ENCODE measurements at regions not wholly inside any gene's neighbourhood (a gene's known extent, or its start where the extent isn't known, plus 50 kb on each side); places are given as distances from the start of the nearest gene placed in this dataset.

- no peaks in the 10 kb centered on the region for H3K27me3 ChIP-seq
- no peak for TF ChIP-seq POLR2A (IDR thresholded peaks at IDR 0.05)
- TF ChIP-seq, protein P1, sequence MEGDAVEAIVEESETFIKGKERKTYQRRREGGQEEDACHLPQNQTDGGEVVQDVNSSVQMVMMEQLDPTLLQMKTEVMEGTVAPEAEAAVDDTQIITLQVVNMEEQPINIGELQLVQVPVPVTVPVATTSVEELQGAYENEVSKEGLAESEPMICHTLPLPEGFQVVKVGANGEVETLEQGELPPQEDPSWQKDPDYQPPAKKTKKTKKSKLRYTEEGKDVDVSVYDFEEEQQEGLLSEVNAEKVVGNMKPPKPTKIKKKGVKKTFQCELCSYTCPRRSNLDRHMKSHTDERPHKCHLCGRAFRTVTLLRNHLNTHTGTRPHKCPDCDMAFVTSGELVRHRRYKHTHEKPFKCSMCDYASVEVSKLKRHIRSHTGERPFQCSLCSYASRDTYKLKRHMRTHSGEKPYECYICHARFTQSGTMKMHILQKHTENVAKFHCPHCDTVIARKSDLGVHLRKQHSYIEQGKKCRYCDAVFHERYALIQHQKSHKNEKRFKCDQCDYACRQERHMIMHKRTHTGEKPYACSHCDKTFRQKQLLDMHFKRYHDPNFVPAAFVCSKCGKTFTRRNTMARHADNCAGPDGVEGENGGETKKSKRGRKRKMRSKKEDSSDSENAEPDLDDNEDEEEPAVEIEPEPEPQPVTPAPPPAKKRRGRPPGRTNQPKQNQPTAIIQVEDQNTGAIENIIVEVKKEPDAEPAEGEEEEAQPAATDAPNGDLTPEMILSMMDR (IDR thresholded peaks at IDR 0.05), result no peak
- H3K4me1 ChIP-seq, result no peaks in the 10 kb centered on the region
- intact Hi-C loops (cut with DNase I; ENCODE audit: low total_unique reads), result no loop called here
- H3K27ac ChIP-seq, result no peak overlapping the region
- H3K9me3 ChIP-seq, result no peaks in the 10 kb centered on the region
- no peaks in the 10 kb centered on the region for H3K36me3 ChIP-seq (ENCODE audit: low read depth, missing control alignments)
- H3K4me3 ChIP-seq, result no peak overlapping the region
- DNase-seq, result no peak
Observed at GRCh38 chr13:29696606-29697005, 101.1 kb upstream of the SLC7A1 start.

GRCh38 chr13:29693275-29693945 is 97.9 kb upstream of the SLC7A1 start:
- 80 to 85% methylated on average over 13 of the region's 13 CpGs for WGBS, 2 donors
- no peak overlapping the region for H3K4me3 ChIP-seq
- H3K27me3 ChIP-seq, result no peaks in the 10 kb centered on the region
- no peak for DNase-seq
- H3K36me3 ChIP-seq (ENCODE audit: low read depth, missing control alignments), result no peaks in the 10 kb centered on the region
- TF ChIP-seq POLR2A (IDR thresholded peaks at IDR 0.05), result no peak
- TF ChIP-seq, protein P1 (IDR thresholded peaks at IDR 0.05), result no peak
- H3K27ac ChIP-seq, result no peak overlapping the region
- intact Hi-C loops (cut with DNase I; ENCODE audit: low total_unique reads), result no loop called here
- H3K4me1 ChIP-seq, result no peaks in the 10 kb centered on the region
- no peaks in the 10 kb centered on the region for H3K9me3 ChIP-seq

DNA sequence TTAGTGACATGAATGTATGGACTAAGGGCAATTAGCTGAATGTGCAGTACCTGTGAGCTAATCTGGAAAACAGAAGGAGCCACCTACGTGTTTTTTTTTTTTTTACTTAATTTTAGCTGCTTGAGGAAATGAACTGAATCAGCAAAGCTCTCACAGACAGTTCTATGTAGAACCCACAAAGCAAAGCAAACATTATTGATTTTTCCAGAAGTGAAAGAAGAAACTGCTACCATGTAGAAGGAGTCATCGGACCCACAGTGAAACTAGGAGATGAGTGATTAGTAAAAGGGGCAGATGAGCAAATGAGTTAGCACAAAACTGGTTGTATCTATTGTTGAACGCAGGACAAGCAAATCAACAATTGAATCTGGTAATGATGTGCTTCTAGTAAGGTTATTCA is 94.1 kb upstream of the SLC7A1 start:
- Histone ChIP-seq H3K4me1 (no peaks in the 10 kb centered on the region), H3K9me3 (no peaks in the 10 kb centered on the region), H3K27me3 (no peaks in the 10 kb centered on the region), H3K4me3 (no peak overlapping the region), H3K36me3 (ENCODE audit: low read depth, missing control alignments) (no peaks in the 10 kb centered on the region), H3K27ac (no peak overlapping the region)
- intact Hi-C loops (cut with DNase I; ENCODE audit: low total_unique reads), result no loop called here
- WGBS, 2 donors, result 88 to 93% methylated on average over 3 of the region's 3 CpGs
- DNase-seq, result no peak
- no peak for TF ChIP-seq POLR2A (IDR thresholded peaks at IDR 0.05)
- TF ChIP-seq, protein P1 (IDR thresholded peaks at IDR 0.05), result no peak

DNA sequence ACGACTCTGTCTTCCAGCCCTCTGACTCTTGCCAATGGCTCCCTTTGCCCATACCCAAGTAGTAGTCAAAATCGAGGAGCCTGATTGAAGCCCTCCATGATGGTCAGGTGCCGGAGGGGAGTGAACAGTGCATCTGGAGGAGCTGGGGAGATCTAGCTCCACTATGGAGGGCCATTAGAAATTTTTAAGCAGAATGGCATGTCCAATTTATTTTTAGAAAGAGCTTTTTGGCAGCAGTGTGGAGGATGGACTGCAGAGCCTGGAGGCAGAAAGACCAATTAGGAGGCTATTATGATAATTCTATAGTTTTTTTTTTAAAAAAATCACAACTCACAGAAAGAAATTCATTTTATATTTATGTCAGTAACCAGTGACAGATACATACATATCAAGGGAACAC is 92.7 kb upstream of the SLC7A1 start:
- TF ChIP-seq POLR2A (IDR thresholded peaks at IDR 0.05), result no peak
- TF ChIP-seq, protein P1 (IDR thresholded peaks at IDR 0.05), result no peak
- Histone ChIP-seq H3K9me3 (no peaks in the 10 kb centered on the region), H3K36me3 (ENCODE audit: low read depth, missing control alignments) (no peaks in the 10 kb centered on the region), H3K27me3 (no peaks in the 10 kb centered on the region), H3K4me1 (no peaks in the 10 kb centered on the region), H3K4me3 (no peak overlapping the region), H3K27ac (no peak overlapping the region)
- intact Hi-C loops (cut with DNase I; ENCODE audit: low total_unique reads), result no loop called here
- 48 to 68% methylated on average over 3 of the region's 3 CpGs for WGBS, 2 donors
- no peak for DNase-seq

DNA sequence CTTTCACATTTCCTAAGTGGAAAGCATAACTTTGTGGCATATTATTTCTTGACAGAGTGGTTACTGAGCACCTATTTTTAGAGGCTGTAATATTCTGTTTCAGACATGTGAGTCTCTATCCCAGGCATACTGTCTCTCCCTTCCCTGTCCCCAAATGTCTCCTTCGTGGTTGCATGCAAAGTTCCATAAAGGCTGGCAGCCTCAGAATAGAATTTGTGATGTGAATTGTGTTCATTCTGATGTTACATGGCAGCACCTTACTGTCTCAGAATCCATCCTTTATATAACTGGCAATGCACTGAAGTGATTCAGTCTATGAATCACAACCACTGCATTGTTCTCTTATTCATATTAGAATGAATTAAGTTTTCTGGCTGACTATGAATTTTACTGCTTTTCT is 89.0 kb upstream of the SLC7A1 start:
- H3K36me3 ChIP-seq (ENCODE audit: low read depth, missing control alignments), result no peaks in the 10 kb centered on the region
- 92 to 100% methylated on average over 1 of the region's 1 CpG for WGBS, 2 donors

More for the DNA sequence above, 89.0 kb upstream of the SLC7A1 start:
- DNase-seq, result no peak
- Histone ChIP-seq H3K4me3 (no peak overlapping the region), H3K4me1 (no peaks in the 10 kb centered on the region), H3K27ac (no peak overlapping the region), H3K9me3 (no peaks in the 10 kb centered on the region), H3K27me3 (no peaks in the 10 kb centered on the region)
- intact Hi-C loops (cut with DNase I; ENCODE audit: low total_unique reads), result no loop called here
- TF ChIP-seq, protein P1 (IDR thresholded peaks at IDR 0.05), result no peak
- no peak for TF ChIP-seq POLR2A (IDR thresholded peaks at IDR 0.05)

Measured in testis (tissue), 2 donors.